NB4 (cell line): ENCODE measurements at regions not wholly inside any gene's neighbourhood (a gene's known extent, or its start where the extent isn't known, plus 50 kb on each side); places are given as distances from the start of the nearest gene placed in this dataset.

Source experiments
- POLR2A ChIP-seq: IDR thresholded peaks from 2 replicates; pipeline ENCODE4 v1.6.1; 2011; ENCODE audit warnings: mild to moderate bottlenecking; ENCODE audit not compliant: insufficient read length; ENCODE audit errors: extremely low read depth
- TF ChIP-seq, protein P1 (sequence below): IDR thresholded peaks from one replicate; pipeline ENCODE4 v1.5.1; 2012; ENCODE audit warnings: low read depth, low read length
- TF ChIP-seq, protein P2 (sequence below): IDR thresholded peaks from 2 replicates; pipeline ENCODE4 v1.6.1; 2011; ENCODE audit warnings: low read depth, low read length

DNA sequence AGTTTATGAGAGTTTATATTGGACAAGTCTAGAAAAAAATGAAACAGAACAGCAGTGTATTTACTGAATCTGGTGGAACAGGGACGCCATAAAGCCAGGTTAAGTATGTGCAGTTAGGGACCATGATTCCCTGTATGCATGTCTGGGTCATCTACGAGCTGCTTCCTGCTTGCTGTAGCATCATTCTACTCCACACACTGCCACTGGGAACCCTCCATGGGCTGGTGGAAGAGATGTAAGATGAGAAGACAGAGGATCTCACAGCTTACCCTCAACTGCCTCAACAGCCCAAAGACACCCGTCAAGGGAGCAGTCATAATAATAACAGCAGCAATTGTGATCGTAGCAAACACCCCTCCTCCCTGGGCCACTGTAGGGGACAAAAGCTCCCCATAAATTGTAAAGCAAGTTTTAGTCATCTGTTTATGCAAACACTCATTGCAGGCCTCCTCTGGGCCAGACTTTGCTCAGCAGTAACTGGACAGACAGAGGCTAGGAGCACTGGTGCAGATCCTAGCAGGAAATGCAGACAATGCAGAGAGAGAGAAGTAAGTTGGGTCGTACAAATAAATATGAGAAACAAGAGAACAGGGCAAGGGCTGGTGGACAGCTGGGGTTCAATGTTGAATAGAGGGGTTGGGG is 188.0 kb downstream of the SOX9 start:
- TF ChIP-seq, protein P1, sequence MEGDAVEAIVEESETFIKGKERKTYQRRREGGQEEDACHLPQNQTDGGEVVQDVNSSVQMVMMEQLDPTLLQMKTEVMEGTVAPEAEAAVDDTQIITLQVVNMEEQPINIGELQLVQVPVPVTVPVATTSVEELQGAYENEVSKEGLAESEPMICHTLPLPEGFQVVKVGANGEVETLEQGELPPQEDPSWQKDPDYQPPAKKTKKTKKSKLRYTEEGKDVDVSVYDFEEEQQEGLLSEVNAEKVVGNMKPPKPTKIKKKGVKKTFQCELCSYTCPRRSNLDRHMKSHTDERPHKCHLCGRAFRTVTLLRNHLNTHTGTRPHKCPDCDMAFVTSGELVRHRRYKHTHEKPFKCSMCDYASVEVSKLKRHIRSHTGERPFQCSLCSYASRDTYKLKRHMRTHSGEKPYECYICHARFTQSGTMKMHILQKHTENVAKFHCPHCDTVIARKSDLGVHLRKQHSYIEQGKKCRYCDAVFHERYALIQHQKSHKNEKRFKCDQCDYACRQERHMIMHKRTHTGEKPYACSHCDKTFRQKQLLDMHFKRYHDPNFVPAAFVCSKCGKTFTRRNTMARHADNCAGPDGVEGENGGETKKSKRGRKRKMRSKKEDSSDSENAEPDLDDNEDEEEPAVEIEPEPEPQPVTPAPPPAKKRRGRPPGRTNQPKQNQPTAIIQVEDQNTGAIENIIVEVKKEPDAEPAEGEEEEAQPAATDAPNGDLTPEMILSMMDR: no peak
- TF ChIP-seq, protein P2, sequence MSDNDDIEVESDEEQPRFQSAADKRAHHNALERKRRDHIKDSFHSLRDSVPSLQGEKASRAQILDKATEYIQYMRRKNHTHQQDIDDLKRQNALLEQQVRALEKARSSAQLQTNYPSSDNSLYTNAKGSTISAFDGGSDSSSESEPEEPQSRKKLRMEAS: no peak
- TF ChIP-seq POLR2A: no peak
